ENCODE measurements at regions not wholly inside any gene's neighbourhood (a gene's known extent, or its start where the extent isn't known, plus 50 kb on each side); places are given as distances from the start of the nearest gene placed in this dataset.

DNA sequence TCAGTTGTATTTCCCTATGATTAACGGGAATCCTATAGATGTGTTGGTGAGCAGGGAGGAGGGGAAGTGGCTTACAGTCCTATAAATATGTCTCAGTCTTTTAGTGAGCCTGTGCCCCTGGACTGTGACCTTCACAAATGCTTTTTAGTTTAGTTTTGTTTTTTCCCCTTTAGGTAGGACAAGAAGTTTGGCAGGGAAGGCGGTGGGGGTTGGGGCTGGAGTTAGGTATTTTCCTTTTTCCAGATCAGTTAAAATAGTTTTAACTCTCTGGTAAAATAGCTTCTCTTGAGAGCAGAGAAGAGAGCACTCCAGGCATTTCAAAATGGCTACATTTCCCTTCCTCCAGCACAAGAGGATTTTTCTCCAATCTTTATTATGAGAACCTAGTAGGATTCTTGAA, 272.1 kb downstream of the SPATA31D1 start:
- TF ChIP-seq, protein P1, sequence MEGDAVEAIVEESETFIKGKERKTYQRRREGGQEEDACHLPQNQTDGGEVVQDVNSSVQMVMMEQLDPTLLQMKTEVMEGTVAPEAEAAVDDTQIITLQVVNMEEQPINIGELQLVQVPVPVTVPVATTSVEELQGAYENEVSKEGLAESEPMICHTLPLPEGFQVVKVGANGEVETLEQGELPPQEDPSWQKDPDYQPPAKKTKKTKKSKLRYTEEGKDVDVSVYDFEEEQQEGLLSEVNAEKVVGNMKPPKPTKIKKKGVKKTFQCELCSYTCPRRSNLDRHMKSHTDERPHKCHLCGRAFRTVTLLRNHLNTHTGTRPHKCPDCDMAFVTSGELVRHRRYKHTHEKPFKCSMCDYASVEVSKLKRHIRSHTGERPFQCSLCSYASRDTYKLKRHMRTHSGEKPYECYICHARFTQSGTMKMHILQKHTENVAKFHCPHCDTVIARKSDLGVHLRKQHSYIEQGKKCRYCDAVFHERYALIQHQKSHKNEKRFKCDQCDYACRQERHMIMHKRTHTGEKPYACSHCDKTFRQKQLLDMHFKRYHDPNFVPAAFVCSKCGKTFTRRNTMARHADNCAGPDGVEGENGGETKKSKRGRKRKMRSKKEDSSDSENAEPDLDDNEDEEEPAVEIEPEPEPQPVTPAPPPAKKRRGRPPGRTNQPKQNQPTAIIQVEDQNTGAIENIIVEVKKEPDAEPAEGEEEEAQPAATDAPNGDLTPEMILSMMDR (IDR thresholded peaks at IDR 0.05), result no peak

DNA sequence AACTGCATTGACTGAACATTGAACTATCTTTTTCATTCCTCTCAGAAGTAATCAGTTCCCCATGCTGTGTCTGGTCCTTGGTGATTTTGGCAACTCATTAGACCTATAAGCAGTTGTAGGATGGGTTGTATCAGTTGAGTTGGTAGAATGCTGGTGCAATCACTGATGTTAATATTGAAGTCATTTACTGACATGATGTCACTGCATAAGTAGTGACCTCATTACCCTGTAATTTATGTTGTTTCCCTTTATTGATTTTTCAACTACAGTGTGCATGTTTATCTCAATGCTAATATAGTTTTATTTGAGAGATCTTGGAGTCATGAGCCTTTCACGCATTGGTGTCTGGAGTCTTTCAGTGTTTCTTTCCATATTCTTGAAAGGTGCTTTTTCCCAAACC, 275.0 kb downstream of the SPATA31D1 start:
- TF ChIP-seq, protein P1 (IDR thresholded peaks at IDR 0.05), result no peak

DNA sequence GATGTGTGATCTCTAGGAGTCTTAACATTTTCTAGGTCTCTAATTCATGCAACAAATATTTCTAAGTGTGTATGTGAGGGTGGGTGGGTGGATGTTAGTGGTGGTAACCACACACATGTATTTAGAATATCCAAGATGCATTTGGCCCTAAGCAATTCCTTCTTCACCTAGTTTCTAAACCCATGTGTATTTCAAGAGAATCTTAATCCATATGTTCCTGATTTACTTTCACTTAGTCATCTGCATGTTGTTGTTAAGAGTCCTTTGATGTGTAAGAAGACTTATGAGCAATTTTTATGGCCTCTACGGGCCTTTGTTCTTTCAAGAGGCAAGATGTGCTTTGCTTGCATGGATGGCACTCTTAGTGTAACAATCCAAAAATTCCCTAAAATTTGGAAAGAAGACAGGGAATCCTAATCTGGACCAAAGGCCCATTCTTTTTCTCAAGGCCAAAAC, 282.6 kb downstream of the SPATA31D1 start:
- TF ChIP-seq, protein P1 (IDR thresholded peaks at IDR 0.05), result no peak

DNA sequence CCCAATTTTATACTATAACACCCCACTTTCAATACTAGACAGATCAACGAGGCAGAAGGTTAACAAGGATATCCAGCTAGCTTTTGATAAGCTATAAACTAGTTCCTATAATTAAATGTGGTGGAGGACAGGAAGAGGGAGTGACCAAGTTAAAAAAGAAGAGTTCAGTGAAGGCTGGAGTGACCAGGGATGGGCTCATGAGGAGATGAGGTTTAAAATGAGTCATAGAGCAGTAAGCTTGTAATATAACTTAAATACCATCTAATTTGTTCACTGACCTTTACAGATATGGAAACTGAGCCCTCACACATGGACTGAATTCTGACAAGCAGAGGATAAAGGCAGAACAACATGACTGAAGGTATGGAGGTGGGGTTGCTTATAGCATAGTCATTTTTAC, 284.5 kb downstream of the SPATA31D1 start:
- TF ChIP-seq, protein P1 (IDR thresholded peaks at IDR 0.05), result no peak

DNA sequence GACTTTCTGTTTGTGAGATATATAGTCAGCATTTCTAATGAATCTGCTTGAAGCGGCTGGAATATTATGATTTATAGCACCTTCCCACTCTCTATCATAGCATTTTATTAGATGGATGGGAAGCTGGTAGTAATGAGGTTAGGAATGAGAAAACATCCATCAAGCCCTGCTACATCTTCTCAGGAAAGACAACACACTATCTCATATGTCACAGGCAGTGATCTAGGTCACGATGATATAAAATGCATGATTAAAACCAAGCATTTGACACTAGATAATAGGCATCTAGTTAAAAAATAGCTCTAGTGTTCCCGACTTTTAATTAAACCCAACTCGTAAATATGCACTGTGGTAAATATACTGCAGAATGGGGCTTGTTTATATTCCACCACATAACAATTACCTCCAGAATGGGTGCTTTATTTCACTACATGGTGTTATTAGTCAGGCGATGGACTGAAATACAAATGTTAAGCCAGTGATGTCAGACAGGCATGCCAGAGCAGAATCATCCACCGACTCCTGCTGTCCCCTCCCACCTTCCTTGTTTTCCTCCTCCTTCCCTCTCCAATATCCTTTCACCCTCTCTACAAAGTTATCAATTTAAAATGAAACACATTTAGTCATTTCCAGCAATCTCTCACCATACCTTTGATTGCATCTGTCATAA, 286.8 kb downstream of the SPATA31D1 start:
- TF ChIP-seq, protein P1 (IDR thresholded peaks at IDR 0.05), result no peak

DNA sequence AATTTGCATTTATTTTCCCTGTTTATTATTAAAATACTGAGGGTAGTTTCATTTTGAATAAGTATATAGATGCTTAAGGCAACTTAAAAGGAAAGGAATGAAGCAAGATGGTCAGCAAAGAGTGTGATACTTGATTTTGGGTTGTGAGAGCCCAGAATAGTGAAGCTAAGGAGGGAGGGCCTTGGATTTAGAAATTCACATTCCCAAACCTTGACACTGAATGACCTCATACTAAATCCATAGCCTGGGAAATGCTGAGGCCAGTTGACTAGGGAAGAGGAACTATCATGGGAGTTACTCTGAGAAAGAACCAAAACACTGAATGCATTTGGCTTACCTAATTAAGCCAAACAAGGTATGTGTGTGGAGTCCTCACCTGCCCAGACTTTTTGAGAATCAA, 292.5 kb downstream of the SPATA31D1 start:
- TF ChIP-seq, protein P1 (IDR thresholded peaks at IDR 0.05), result no peak

DNA sequence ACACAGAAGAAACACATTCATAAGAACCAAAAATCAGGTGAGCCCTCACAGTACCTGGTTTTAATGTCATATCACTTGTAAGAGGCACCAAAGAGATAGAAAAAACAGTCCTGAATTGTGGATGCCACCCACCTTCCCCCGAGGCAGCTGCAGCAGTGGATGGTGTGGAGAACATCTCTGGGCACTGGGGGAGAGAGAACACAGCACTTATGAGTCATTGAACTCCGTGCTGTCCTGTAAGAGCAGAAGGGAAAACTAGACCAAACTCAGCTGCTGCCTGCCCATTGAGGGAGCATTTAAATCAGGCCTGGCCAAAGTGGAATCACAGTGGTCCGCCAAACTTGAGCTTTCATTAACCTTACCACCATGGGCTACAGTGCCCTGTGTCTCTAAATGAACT, 296.2 kb downstream of the SPATA31D1 start:
- TF ChIP-seq, protein P1 (IDR thresholded peaks at IDR 0.05), result no peak

DNA sequence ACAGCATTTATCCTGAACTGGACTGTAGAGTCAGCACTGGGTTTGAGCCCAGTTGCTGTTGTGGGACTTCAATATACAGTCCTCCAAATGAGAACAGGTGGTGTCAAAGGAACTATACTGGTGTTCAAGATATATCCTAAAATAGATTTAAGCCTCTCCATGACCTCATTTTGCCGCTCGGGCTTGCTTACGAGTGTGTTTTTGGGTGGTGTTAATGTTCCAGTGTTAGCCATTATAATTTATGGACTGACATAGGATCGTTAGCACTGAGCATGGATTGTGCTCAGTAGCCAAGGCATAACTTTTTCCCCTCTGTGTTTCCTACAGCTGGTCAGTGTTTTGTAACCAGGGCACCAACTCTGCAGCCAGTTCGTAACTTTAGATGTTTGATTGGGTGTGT, 306.6 kb downstream of the SPATA31D1 start:
- TF ChIP-seq, protein P1 (IDR thresholded peaks at IDR 0.05), result no peak
